ENCODE measurements at regions not wholly inside any gene's neighbourhood (a gene's known extent, or its start where the extent isn't known, plus 50 kb on each side); places are given as distances from the start of the nearest gene placed in this dataset.
A peak's percentile ranks its signal among the peaks of the same experiment; 100 is the strongest.

DNA sequence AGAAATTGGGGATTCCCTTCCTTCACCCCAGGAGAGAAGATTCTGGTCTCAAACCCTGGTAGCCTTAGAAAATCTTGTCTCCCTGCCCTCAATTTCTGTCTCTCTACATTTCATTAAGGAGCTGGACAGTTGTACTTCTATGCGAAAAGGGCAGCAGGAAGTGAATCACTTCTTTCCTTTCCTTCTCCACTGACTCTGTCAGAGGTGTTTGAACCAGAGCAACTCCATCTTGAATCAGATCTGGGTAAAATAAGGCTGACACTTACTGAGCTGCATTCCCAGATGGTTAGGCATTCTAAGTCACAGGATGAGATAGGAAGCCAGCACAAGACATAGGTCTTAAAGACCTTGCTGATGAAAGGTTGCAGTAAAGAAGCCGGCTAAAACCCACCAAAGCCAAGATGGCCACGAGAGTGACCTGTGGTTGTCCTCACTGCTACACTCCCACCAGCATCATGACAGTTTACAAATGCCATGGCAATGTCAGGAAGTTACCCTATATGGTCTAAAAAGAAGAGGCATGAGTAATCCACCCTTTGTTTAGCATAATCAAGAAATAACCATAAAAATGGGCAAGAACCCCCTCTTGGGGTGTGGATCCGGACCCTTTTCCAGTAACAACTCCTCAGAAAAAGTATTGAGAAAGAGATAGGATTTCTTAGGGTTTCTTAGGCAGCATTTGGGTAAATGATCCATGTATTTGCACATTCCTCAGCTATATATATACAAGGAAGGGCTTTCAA, 95.8 kb upstream of the PLCB4 start (continued):
- TF ChIP-seq HNRNPLL (IDR thresholded peaks at IDR 0.05; ENCODE audit: low read depth, low read length, poor library complexity, severe bottlenecking) (no peak), DACH1 (IDR thresholded peaks at IDR 0.05; ENCODE audit: partially characterized antibody) (no peak), OTX1 (CRISPR knock-in tag; IDR thresholded peaks at IDR 0.05) (no peak), SREBF1 (IDR thresholded peaks at IDR 0.05; ENCODE audit: borderline replicate concordance, low read depth, low read length) (no peak), SMARCA5 (IDR thresholded peaks at IDR 0.05) (no peak), MECOM (CRISPR knock-in tag; IDR thresholded peaks at IDR 0.05) (0 out of 2 replicates have a peak, but pooled peaks have one; percentile 37), ZNF436 (CRISPR knock-in tag; IDR thresholded peaks at IDR 0.05) (no peak), ZNF224 (CRISPR knock-in tag; IDR thresholded peaks at IDR 0.05) (no peak), RAD51 (IDR thresholded peaks at IDR 0.05; ENCODE audit: borderline replicate concordance, low read depth) (no peak), WHSC1 (IDR thresholded peaks at IDR 0.05; ENCODE audit: low read length) (no peak), ZBTB17 (CRISPR knock-in tag; IDR thresholded peaks at IDR 0.05) (peak; percentile 87), PTRF (tag; IDR thresholded peaks at IDR 0.05) (0 out of 2 replicates have a peak, but pooled peaks have one; percentile 42), SUPT5H (IDR thresholded peaks at IDR 0.05) (no peak), HDAC6 (IDR thresholded peaks at IDR 0.05; ENCODE audit: low read depth, low read length) (no peak), KLF6 (CRISPR knock-in tag; IDR thresholded peaks at IDR 0.05; ENCODE audit: borderline replicate concordance) (peak; percentile 83; the same call in 1 of the 2 replicates), ZNF175 (CRISPR knock-in tag; IDR thresholded peaks at IDR 0.05; ENCODE audit: low read depth) (peak; percentile 93), NR4A1 (CRISPR knock-in tag; IDR thresholded peaks at IDR 0.05) (no peak), NR4A1 (tag; IDR thresholded peaks at IDR 0.05) (peak; percentile 78), ZNF583 (CRISPR knock-in tag; IDR thresholded peaks at IDR 0.05) (peak; percentile 77; the same call in 1 of the 2 replicates)
- TF ChIP-seq, protein P1, sequence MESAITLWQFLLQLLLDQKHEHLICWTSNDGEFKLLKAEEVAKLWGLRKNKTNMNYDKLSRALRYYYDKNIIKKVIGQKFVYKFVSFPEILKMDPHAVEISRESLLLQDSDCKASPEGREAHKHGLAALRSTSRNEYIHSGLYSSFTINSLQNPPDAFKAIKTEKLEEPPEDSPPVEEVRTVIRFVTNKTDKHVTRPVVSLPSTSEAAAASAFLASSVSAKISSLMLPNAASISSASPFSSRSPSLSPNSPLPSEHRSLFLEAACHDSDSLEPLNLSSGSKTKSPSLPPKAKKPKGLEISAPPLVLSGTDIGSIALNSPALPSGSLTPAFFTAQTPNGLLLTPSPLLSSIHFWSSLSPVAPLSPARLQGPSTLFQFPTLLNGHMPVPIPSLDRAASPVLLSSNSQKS (CRISPR knock-in tag; IDR thresholded peaks at IDR 0.05) = no peak
- TF ChIP-seq, protein P2, sequence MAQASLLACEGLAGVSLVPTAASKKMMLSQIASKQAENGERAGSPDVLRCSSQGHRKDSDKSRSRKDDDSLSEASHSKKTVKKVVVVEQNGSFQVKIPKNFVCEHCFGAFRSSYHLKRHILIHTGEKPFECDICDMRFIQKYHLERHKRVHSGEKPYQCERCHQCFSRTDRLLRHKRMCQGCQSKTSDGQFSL (CRISPR knock-in tag; IDR thresholded peaks at IDR 0.05) = no peak
- TF ChIP-seq, protein P2 (tag; IDR thresholded peaks at IDR 0.05) = peak in 1 of 2 experiments; percentile 65; a peak in 1 of 4 replicates
- TF ChIP-seq, protein P3, sequence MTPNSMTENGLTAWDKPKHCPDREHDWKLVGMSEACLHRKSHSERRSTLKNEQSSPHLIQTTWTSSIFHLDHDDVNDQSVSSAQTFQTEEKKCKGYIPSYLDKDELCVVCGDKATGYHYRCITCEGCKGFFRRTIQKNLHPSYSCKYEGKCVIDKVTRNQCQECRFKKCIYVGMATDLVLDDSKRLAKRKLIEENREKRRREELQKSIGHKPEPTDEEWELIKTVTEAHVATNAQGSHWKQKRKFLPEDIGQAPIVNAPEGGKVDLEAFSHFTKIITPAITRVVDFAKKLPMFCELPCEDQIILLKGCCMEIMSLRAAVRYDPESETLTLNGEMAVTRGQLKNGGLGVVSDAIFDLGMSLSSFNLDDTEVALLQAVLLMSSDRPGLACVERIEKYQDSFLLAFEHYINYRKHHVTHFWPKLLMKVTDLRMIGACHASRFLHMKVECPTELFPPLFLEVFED (CRISPR knock-in tag; conservative IDR thresholded peaks at IDR 0.05) = no peak
- TF ChIP-seq, protein P4, sequence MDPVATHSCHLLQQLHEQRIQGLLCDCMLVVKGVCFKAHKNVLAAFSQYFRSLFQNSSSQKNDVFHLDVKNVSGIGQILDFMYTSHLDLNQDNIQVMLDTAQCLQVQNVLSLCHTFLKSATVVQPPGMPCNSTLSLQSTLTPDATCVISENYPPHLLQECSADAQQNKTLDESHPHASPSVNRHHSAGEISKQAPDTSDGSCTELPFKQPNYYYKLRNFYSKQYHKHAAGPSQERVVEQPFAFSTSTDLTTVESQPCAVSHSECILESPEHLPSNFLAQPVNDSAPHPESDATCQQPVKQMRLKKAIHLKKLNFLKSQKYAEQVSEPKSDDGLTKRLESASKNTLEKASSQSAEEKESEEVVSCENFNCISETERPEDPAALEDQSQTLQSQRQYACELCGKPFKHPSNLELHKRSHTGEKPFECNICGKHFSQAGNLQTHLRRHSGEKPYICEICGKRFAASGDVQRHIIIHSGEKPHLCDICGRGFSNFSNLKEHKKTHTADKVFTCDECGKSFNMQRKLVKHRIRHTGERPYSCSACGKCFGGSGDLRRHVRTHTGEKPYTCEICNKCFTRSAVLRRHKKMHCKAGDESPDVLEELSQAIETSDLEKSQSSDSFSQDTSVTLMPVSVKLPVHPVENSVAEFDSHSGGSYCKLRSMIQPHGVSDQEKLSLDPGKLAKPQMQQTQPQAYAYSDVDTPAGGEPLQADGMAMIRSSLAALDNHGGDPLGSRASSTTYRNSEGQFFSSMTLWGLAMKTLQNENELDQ (CRISPR knock-in tag; IDR thresholded peaks at IDR 0.05; ENCODE audit: borderline replicate concordance) = no peak

Measured in K562 (cell line).